GM23338 (cell line): ENCODE measurements at regions not wholly inside any gene's neighbourhood (a gene's known extent, or its start where the extent isn't known, plus 50 kb on each side); places are given as distances from the start of the nearest gene placed in this dataset.

Experiments
- ATAC-seq: fragments of 200-7000 bp; cut with Tn5 transposase; 3 replicates; pipeline ENCODE4 v1.9.1; 2020
- DNase-seq: peaks from one replicate; pipeline ENCODE4 v3.0.0-alpha.2; 2015; ENCODE audit warnings: low spot score
- H2AFZ ChIP-seq: fragments of 200-600 bp; sonication (generic); 2 replicates; pipeline ENCODE4 v1.8.0; 2016; ENCODE audit warnings: antibody characterized with exemption, mild to moderate bottlenecking, moderate library complexity
- H3F3A ChIP-seq: fragments of 200-600 bp; sonication (generic); replicated peaks from 2 replicates; pipeline ENCODE4 v1.8.0; 2017; ENCODE audit warnings: antibody characterized with exemption, mixed run types, low read depth
- H3K27ac ChIP-seq: fragments of 200-600 bp; sonication (generic); 2 replicates; pipeline ENCODE4 v1.6.1; 2016; ENCODE audit warnings: low read depth
- H3K27me3 ChIP-seq: fragments of 200-600 bp; sonication (generic); 2 replicates; pipeline ENCODE4 v1.8.0; 2016; ENCODE audit warnings: mild to moderate bottlenecking, mixed run types, moderate library complexity; ENCODE audit not compliant: insufficient read depth
- H3K36me3 ChIP-seq: fragments of 200-600 bp; sonication (generic); 2 replicates; pipeline ENCODE4 v1.8.0; 2016; ENCODE audit warnings: mild to moderate bottlenecking; ENCODE audit not compliant: insufficient read depth
- H3K4me1 ChIP-seq: fragments of 200-600 bp; sonication (generic); 2 replicates; pipeline ENCODE4 v1.8.0; 2016; ENCODE audit warnings: mild to moderate bottlenecking, moderate library complexity; ENCODE audit not compliant: insufficient read depth
- H3K4me2 ChIP-seq: fragments of 200-600 bp; sonication (generic); 2 replicates; pipeline ENCODE4 v1.7.1; 2017; ENCODE audit warnings: mixed run types
- H3K4me3 ChIP-seq: fragments of 200-600 bp; sonication (generic); 2 replicates; pipeline ENCODE4 v1.6.1; 2016; ENCODE audit warnings: mixed run types
- H3K79me2 ChIP-seq: fragments of 200-600 bp; sonication (generic); replicated peaks from 2 replicates; pipeline ENCODE4 v1.8.0; 2017; ENCODE audit warnings: mild to moderate bottlenecking; ENCODE audit not compliant: insufficient read depth
- H3K9me2 ChIP-seq: fragments of 200-600 bp; sonication (generic); 2 replicates; pipeline ENCODE4 v1.8.0; 2017; ENCODE audit not compliant: insufficient read depth
- H4K20me1 ChIP-seq: fragments of 200-600 bp; sonication (generic); replicated peaks from 2 replicates; pipeline ENCODE4 v1.8.0; 2017; ENCODE audit warnings: mild to moderate bottlenecking; ENCODE audit not compliant: insufficient read depth
- H3K27ac Mint-ChIP-seq: 2 replicates; pipeline ENCODE4 v1.8.0; 2020; ENCODE audit warnings: inconsistent platforms, mild to moderate bottlenecking, moderate library complexity, mixed read lengths
- H3K27me3 Mint-ChIP-seq: 3 replicates; pipeline ENCODE4 v1.8.0; 2022; ENCODE audit warnings: low read depth, mild to moderate bottlenecking, moderate library complexity, mixed read lengths, inconsistent platforms; ENCODE audit not compliant: insufficient read depth, poor library complexity
- H3K36me3 Mint-ChIP-seq: 3 replicates; pipeline ENCODE4 v1.8.0; 2021; ENCODE audit warnings: low read depth, mild to moderate bottlenecking, inconsistent platforms, moderate library complexity, mixed read lengths
- H3K4me1 Mint-ChIP-seq: 3 replicates; pipeline ENCODE4 v1.8.0; 2020; ENCODE audit warnings: mild to moderate bottlenecking, inconsistent platforms, mixed read lengths
- H3K4me3 Mint-ChIP-seq: 3 replicates; pipeline ENCODE4 v1.8.0; 2021; ENCODE audit warnings: moderate library complexity, mild to moderate bottlenecking, inconsistent platforms, mixed read lengths
- H3K9me3 Mint-ChIP-seq: 3 replicates; pipeline ENCODE4 v1.8.0; 2020; ENCODE audit warnings: moderate library complexity, mild to moderate bottlenecking, inconsistent platforms, mixed read lengths
- CREB1 ChIP-seq: fragments of 250-450 bp; sonication (Bioruptor Pico); IDR thresholded peaks from 2 replicates; pipeline ENCODE4 v1.5.0; 2020; ENCODE audit warnings: low read depth, mild to moderate bottlenecking, moderate library complexity
- CTCF ChIP-seq, 2 experiments: fragments of 200-600 bp in 1 of 2; sonication (generic) in 1 of 2; conservative IDR thresholded peaks; 2 replicates each; pipeline versions ENCODE4 v1.5.1 to v1.6.1; 2016 to 2017; ENCODE audit warnings: antibody characterized with exemption in 2 of 2, low read depth in 2 of 2, mild to moderate bottlenecking in 2 of 2, moderate library complexity in 1 of 2
- ETS1 ChIP-seq: IDR thresholded peaks from 2 replicates; pipeline ENCODE4 v1.6.1; 2016; ENCODE audit warnings: antibody characterized with exemption
- EZH2 ChIP-seq: fragments of 200-600 bp; sonication (generic); IDR thresholded peaks from one replicate; pipeline ENCODE4 v1.8.0; 2017; ENCODE audit warnings: antibody characterized with exemption, mild to moderate bottlenecking, low read depth; ENCODE audit not compliant: unreplicated experiment
- EZH2phosphoT487 ChIP-seq: fragments of 200-600 bp; sonication (generic); IDR thresholded peaks from one replicate; pipeline ENCODE4 v1.8.1; 2018; ENCODE audit warnings: antibody characterized with exemption; ENCODE audit not compliant: unreplicated experiment
- POLR2AphosphoS5 ChIP-seq: IDR thresholded peaks from 2 replicates; pipeline ENCODE4 v1.6.1; 2016; ENCODE audit warnings: antibody characterized with exemption, low read depth
- STAT1 ChIP-seq: IDR thresholded peaks from one replicate; pipeline ENCODE4 v1.6.1; 2016; ENCODE audit warnings: antibody characterized with exemption; ENCODE audit not compliant: unreplicated experiment
- ZNF114 ChIP-seq: fragments of 250-450 bp; sonication (Bioruptor Pico); IDR thresholded peaks from 2 replicates; pipeline ENCODE4 v1.5.0; 2020; ENCODE audit warnings: mild to moderate bottlenecking, moderate library complexity
- TF ChIP-seq, protein P1 (sequence below): fragments of 250-450 bp; sonication (Bioruptor Pico); IDR thresholded peaks from 2 replicates; pipeline ENCODE4 v1.5.0; 2020; ENCODE audit warnings: mild to moderate bottlenecking, moderate library complexity

DNA sequence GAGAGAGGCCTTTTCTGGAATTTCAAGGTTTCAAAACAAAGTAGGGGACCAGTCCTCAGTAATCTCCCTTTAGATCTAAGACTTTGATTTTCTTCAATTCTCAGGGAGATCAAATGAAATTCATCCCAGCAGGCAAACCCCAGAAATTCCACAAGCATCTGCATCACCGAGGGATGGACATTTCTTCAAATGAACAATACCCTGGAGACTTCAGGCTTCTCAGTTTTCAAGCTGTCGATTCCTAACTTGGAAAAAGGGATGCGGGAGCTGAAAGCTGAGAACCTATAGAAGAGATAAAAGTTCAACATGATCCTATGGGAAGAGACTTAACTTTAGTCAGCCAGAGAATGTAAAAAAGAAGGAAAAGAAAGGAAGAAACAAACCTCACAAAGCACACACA lies 296.9 kb upstream of the CDH5 start:
- H3K36me3 Mint-ChIP-seq: no peaks in the 10 kb centered on the region
- H3K4me1 Mint-ChIP-seq: peaks cover 6% of the 10 kb centered on the region
- TF ChIP-seq STAT1 (no peak), ETS1 (no peak), ZNF114 (no peak), CREB1 (no peak)
- H3K4me2 ChIP-seq: no peak overlapping the region
- no peak overlapping the region for H3K4me3 ChIP-seq
- ATAC-seq (no peak), DNase-seq (no peak)
- H3K36me3 ChIP-seq: no peaks in the 10 kb centered on the region
- H3K79me2 ChIP-seq: no peaks in the 10 kb centered on the region
- no peaks in the 10 kb centered on the region for H3K9me3 Mint-ChIP-seq
- no peak overlapping the region for H2AFZ ChIP-seq
- H3K4me1 ChIP-seq: peaks cover 8% of the 10 kb centered on the region; the same call in 1 of the 2 replicates
- H3K27me3 ChIP-seq: no peaks in the 10 kb centered on the region
- no peaks in the 10 kb centered on the region for H3F3A ChIP-seq
- H4K20me1 ChIP-seq: no peaks in the 10 kb centered on the region
- no peak overlapping the region for H3K27ac Mint-ChIP-seq
- 0 out of 2 replicates have a peak, but pooled peaks cover 4% of the 10 kb centered on the region for H3K9me2 ChIP-seq
- H3K4me3 Mint-ChIP-seq: no peak overlapping the region
- no peak overlapping the region for H3K27ac ChIP-seq
- H3K27me3 Mint-ChIP-seq: peaks cover 4% of the 10 kb centered on the region

GRCh38 chr16:66066404-66066803 lies 300.1 kb upstream of the CDH5 start:
- no peak for ATAC-seq

GRCh38 chr16:66065925-66066324 lies 300.6 kb upstream of the CDH5 start:
- H3K36me3 ChIP-seq: no peaks in the 10 kb centered on the region
- H3K4me2 ChIP-seq: no peak overlapping the region
- H4K20me1 ChIP-seq: no peaks in the 10 kb centered on the region
- no peaks in the 10 kb centered on the region for H3K27me3 ChIP-seq
- H3K27me3 Mint-ChIP-seq: peaks cover 7% of the 10 kb centered on the region
- H3K27ac ChIP-seq: no peak overlapping the region
- H3K79me2 ChIP-seq: no peaks in the 10 kb centered on the region
- peaks cover 14% of the 10 kb centered on the region; the same call in 1 of the 2 replicates for H3K4me1 ChIP-seq
- 0 out of 2 replicates have a peak, but pooled peaks cover 12% of the 10 kb centered on the region for H3K9me2 ChIP-seq
- no peak for ATAC-seq
- no peak overlapping the region for H2AFZ ChIP-seq
- no peak overlapping the region for H3K4me3 ChIP-seq
- H3K4me3 Mint-ChIP-seq: no peak overlapping the region
- DNase-seq: no peak
- no peaks in the 10 kb centered on the region for H3F3A ChIP-seq
- H3K9me3 Mint-ChIP-seq: no peaks in the 10 kb centered on the region
- H3K4me1 Mint-ChIP-seq: peaks cover 14% of the 10 kb centered on the region
- no peak overlapping the region for H3K27ac Mint-ChIP-seq
- H3K36me3 Mint-ChIP-seq: no peaks in the 10 kb centered on the region
- no peak for TF ChIP-seq POLR2AphosphoS5
- no peak for TF ChIP-seq EZH2
- TF ChIP-seq ZNF114: no peak
- TF ChIP-seq, protein P1, sequence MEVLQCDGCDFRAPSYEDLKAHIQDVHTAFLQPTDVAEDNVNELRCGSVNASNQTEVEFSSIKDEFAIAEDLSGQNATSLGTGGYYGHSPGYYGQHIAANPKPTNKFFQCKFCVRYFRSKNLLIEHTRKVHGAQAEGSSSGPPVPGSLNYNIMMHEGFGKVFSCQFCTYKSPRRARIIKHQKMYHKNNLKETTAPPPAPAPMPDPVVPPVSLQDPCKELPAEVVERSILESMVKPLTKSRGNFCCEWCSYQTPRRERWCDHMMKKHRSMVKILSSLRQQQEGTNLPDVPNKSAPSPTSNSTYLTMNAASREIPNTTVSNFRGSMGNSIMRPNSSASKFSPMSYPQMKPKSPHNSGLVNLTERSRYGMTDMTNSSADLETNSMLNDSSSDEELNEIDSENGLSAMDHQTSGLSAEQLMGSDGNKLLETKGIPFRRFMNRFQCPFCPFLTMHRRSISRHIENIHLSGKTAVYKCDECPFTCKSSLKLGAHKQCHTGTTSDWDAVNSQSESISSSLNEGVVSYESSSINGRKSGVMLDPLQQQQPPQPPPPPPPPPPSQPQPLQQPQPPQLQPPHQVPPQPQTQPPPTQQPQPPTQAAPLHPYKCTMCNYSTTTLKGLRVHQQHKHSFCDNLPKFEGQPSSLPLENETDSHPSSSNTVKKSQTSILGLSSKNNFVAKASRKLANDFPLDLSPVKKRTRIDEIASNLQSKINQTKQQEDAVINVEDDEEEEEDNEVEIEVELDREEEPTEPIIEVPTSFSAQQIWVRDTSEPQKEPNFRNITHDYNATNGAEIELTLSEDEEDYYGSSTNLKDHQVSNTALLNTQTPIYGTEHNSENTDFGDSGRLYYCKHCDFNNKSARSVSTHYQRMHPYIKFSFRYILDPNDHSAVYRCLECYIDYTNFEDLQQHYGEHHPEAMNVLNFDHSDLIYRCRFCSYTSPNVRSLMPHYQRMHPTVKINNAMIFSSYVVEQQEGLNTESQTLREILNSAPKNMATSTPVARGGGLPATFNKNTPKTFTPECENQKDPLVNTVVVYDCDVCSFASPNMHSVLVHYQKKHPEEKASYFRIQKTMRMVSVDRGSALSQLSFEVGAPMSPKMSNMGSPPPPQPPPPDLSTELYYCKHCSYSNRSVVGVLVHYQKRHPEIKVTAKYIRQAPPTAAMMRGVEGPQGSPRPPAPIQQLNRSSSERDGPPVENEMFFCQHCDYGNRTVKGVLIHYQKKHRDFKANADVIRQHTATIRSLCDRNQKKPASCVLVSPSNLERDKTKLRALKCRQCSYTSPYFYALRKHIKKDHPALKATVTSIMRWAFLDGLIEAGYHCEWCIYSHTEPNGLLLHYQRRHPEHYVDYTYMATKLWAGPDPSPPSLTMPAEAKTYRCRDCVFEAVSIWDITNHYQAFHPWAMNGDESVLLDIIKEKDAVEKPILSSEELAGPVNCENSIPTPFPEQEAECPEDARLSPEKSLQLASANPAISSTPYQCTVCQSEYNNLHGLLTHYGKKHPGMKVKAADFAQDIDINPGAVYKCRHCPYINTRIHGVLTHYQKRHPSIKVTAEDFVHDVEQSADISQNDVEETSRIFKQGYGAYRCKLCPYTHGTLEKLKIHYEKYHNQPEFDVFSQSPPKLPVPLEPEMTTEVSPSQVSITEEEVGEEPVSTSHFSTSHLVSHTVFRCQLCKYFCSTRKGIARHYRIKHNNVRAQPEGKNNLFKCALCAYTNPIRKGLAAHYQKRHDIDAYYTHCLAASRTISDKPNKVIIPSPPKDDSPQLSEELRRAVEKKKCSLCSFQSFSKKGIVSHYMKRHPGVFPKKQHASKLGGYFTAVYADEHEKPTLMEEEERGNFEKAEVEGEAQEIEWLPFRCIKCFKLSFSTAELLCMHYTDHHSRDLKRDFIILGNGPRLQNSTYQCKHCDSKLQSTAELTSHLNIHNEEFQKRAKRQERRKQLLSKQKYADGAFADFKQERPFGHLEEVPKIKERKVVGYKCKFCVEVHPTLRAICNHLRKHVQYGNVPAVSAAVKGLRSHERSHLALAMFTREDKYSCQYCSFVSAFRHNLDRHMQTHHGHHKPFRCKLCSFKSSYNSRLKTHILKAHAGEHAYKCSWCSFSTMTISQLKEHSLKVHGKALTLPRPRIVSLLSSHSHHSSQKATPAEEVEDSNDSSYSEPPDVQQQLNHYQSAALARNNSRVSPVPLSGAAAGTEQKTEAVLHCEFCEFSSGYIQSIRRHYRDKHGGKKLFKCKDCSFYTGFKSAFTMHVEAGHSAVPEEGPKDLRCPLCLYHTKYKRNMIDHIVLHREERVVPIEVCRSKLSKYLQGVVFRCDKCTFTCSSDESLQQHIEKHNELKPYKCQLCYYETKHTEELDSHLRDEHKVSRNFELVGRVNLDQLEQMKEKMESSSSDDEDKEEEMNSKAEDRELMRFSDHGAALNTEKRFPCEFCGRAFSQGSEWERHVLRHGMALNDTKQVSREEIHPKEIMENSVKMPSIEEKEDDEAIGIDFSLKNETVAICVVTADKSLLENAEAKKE (CRISPR knock-in tag): no peak
- TF ChIP-seq CTCF (conservative IDR thresholded peaks at IDR 0.05; ENCODE audit: low read depth in 2 of 2): no peak
- TF ChIP-seq CREB1: no peak

More at GRCh38 chr16:66066404-66066803, 300.1 kb upstream of the CDH5 start:
- Histone ChIP-seq H3K27ac (no peak overlapping the region), H3K27me3 (no peaks in the 10 kb centered on the region), H3K9me2 (0 out of 2 replicates have a peak, but pooled peaks cover 12% of the 10 kb centered on the region), H3K4me1 (peaks cover 14% of the 10 kb centered on the region; the same call in 1 of the 2 replicates), H3K79me2 (no peaks in the 10 kb centered on the region), H3K4me3 (no peak overlapping the region), H3F3A (no peaks in the 10 kb centered on the region), H2AFZ (no peak overlapping the region), H3K36me3 (no peaks in the 10 kb centered on the region), H4K20me1 (no peaks in the 10 kb centered on the region), H3K4me2 (no peak overlapping the region)
- H3K27me3 Mint-ChIP-seq: peaks cover 7% of the 10 kb centered on the region
- no peaks in the 10 kb centered on the region for H3K9me3 Mint-ChIP-seq
- no peaks in the 10 kb centered on the region for H3K36me3 Mint-ChIP-seq
- peaks cover 14% of the 10 kb centered on the region for H3K4me1 Mint-ChIP-seq
- no peak for TF ChIP-seq EZH2phosphoT487
- TF ChIP-seq POLR2AphosphoS5: no peak
- H3K4me3 Mint-ChIP-seq: no peak overlapping the region
- H3K27ac Mint-ChIP-seq: no peak overlapping the region
- DNase-seq: no peak
